ENCODE measurements at regions not wholly inside any gene's neighbourhood (a gene's known extent, or its start where the extent isn't known, plus 50 kb on each side); places are given as distances from the start of the nearest gene placed in this dataset.

DNA sequence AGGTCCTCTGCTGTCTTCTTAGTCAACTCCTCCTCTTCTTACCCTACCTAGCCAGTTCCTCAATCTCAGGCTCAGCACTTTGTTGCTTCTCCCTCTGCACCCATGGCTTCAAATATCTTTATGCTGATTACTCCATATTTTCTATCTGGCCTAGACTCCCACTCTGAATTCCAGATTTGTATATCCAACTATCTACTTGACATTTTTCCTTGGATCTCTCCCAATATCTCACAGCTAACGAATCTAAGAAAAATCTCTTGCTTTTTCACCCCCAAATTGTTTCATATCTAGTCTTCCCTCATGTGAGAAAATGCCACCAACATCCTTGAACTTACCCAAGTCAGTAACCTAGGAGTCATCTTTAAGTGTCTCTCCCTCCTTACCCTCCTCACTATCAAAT, 176.4 kb upstream of the ERCC4 start:
- DNase-seq: no peak

DNA sequence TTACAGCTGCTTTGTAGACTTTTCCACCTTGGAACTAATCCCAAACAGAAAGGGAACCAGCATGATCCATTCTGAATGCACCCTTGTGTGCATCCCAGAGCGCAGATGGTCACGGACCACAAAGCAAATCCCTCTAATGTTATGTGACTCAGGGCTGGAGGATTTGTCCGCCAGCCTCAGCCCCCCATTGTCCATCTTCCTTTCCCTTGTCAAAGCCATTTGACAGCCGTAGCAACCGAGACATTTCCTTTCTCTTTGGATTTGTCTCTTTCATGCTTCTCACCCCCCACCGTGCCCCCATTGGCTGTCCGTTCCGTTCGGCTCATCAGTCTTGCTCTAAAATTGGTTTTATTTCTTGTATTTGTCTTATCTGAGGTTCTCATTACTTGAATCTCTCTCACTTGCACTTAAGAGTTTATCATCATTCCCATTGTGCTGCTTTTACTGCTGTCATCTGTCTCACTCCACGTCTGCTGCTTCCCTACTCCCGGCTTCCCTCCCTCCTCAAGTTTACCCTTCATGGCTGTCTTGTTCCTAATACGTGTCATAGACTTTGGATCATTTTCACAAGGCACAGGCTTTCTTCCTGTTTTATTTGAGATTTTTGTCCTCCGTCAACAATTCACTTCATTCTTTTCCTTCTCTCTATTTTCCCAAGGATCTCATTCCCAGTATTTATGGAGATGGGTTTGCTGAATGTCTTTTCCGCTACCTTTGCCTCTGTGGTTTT, 163.4 kb upstream of the ERCC4 start:
- DNase-seq: no peak

DNA sequence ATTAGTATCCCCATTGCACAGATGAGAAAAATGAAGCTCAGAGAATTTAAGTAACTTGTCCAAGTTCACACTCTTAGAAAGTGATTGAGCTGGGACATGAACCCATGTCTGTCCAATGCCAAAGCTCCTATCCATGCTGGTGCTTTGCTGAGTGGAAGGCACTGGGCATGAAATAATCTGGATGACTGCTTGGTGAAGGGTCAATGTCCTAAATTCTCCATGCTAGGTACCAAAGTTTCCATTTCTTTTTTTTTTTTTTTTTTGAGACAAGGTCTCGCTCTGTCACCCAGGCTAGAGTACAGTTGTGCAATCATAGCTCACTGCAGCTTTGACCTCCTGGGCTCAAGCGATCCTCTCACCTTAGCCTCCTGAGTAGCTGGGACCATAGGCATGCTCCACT, 153.6 kb upstream of the ERCC4 start:
- DNase-seq: no peak

DNA sequence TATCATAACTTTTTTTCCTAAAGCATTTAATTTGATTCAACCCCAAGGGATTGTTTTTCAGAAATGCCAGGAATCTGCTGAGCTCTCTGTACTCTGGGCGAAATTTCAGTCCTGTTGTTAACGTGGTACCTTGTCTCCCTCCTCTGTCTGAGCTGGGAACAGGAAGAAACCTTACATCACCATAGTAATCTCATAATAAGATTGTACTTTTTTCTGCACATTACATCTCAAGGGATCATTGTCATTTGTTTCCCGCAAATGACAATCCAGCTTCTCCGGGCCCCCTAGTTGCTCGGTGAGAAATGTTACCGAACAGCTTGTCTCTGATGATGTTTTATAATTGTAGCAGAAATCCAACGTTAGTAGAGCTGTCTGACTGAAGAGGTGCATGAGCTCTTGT, 152.7 kb upstream of the ERCC4 start:
- DNase-seq: no peak

DNA sequence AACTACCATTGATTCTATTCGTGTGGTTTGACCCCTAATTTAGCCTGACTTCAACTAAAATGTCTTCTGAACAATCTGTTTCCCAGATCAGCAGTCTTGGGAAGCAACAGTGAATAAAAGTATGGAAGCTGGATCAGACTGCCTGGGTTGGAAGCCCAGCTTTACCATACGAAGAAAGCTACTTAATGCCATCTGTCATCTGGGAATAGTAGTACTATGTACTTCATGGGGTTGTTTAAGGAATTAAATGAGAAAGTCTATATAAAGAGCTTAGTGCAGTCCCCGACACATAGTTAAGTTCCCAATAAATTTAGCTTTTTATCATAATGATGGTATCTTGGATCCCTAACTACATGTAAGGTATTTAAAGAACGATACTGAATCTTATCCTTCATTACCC, 151.5 kb upstream of the ERCC4 start:
- DNase-seq: no peak

DNA sequence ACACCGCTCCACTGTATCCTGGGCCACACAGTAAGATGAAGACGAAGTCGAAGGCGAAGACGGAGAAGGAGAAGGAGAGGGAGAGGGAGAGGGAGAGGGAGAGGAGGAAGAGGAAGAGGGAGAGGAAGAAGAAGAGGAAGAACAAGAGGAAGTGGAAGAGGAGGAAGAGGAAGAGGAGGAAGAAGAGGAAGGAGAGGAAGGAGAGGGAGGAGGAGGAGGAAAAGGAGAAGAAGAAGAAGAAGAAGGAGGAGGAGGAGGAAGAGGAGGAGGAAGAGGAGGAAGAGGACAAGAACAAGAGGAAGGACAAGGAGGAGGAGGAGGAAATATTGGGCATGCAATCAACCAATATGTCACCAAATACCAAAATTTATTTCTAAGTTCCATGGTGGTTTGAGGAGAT, 149.5 kb upstream of the ERCC4 start:
- DNase-seq: no peak

DNA sequence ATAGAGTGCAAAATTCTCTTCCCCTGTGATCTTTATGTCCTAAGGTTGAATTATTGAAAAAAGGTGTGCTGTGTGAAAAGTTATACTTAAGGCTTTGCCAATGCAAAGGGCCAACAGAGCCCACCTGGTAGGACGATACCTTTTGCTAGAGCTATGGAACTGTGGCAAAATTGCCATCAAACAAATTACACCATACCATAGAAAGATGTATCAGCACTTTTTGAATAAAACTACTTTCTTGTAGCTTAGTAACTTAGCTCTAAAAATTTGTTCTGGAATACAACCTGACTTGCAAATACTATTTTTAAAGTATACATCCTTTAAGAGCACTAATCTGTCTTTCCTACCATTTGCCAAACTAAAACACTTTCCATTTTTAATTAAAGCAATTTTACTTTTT, 147.2 kb upstream of the ERCC4 start:
- no peak for DNase-seq

DNA sequence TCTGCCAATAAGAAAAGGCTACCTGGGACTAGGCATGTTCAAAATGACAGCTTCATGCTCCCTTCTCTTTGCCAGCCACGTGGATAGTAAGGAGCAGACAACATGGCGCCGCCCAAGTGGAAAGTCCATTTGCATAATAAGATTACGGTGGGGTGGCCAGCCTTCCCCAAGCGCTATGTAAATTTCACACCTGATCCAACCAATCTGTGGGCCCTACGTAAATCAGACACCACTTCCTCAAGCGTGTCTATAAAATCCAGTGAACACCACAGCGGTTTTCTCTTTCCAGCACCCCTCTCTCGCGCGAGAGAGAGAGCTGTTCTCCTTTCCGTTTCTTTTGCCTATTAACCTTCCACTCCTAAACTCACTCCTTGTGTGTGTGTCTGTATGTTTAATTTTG, 140.3 kb upstream of the ERCC4 start:
- DNase-seq: no peak

DNA sequence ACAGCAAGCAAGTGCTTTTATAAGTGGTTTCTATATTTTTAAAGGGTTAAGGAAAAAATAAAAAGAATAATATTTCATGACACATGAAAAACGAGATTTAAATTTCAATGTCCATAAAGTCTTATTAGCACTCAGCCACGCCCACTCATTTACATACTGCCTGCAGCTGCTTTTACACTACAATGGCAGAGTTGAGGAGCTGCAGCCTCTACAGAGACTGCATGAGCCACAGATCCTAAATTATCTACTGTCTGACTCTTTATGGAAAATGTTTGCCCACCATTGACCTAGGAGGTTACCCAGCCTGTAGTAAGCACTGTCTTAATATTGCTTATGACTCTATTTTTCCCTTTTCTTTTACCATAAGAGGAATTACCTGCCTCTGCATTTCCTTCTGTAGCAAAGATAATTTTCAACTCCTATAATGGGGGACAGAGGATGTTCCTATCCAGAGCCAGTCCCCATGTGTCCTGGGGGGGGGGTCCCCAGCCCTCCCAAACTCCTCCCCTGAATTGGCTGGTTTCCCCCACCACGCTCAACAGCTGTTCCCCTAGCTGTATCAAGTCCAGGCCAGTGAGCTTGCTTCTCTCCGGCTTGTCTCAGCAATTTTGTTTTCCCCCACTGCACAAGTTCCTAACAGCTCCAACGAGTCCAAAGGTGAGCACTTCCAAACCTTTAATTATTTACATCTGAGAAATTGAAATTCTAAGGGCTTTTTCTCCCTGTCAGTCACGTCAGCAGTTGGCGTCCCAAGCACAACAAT, 139.4 kb upstream of the ERCC4 start:
- DNase-seq: no peak

DNA sequence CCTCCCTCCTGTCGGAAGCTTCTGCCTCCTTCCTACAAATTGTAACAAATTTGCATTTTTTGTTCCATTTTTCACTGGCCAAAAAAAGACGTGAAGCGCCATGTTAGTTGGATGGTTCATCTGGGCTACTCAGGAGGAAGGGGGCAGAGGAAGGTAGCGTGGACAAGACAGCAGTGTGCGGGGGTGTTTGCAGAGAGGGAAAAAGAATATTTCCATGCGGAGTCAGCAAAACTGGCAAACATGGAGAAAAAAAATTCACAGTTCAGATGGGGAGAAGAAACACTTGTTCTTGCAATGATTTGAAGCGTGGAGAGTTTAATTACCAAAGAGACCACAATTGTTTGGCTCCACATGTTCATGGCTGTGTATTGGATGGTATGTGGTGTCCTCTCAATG, 138.8 kb upstream of the ERCC4 start:
- no peak for DNase-seq

DNA sequence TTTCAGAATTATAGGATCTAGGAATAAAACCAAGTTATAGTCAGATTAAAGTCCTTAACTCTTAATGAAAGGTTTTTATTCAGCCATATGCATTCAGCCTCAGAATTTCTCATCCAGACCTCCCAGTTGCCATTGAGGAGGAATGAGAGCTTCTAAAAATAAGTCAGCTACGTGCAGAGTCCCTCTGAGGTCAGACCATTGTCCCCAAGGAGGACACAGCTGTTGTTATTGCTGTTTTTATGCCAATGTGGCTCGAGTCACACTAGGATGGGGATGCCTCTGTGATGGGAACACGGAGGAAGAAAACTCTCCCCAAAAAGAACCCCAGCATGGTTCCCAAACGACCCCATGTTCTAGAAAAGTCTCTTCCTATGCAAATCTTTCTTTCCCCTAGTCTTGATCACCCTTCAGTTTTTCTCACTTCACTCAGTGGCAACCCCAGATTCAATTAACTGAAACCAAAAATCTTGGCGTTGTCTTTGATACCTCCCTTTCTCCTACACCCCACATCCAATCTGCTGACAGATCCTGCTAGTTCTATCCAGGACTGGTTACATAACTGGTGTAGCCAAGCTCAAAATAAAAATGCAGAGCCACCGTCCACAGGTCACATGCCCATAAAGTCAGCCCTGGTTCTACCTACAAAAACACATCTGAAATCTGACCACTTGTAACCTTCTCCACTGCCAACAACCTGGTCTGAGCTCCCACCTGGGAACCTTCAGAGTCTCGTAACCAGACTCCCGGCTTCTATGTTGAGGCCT, 138.2 kb upstream of the ERCC4 start:
- DNase-seq: no peak

DNA sequence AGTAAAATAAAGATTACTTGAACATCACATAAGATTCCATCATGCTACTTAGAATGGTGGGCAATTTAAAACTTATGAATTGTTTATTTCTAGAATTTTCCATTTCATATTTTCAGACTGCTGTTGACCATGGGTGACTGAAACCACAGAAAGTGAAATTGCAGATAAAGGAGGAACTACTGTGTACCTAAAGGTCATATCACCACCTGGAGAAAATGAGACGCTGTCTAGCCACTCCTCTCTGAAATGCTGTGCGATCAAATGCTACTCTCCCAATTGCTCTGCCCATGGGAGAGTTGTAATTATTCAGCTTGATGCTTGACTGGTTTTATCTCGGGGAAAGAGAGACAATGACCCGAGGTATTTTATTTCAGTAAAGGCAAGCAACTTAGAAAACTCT, 128.9 kb upstream of the ERCC4 start:
- no peak for DNase-seq

DNA sequence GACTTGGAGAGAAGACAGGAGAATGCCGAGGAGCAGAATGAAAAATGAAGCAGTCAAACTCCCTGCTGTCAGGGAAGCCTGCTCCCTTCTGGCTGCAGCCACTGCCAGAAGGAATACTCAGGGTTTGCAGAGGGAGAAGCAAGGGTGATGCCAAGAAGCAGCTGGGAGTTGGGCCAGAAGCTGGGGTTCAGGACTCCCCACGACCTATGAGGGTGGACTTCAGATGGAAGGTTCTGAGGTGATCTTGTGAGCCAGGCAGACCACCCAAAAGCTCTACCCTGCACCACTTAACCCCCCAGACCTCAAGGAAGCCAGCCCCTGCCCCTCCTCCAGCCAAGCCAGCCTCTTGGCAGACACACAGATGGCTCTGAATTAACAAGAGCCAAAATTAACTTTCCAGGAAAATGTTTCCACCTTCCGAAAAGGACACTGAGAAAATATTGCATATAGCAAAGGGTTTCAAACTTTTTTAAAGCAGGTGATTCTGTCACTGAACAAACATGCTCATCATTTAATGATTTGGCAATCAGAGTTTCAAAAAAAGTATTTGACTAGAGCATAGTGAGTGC, 126.0 kb upstream of the ERCC4 start:
- DNase-seq: no peak

DNA sequence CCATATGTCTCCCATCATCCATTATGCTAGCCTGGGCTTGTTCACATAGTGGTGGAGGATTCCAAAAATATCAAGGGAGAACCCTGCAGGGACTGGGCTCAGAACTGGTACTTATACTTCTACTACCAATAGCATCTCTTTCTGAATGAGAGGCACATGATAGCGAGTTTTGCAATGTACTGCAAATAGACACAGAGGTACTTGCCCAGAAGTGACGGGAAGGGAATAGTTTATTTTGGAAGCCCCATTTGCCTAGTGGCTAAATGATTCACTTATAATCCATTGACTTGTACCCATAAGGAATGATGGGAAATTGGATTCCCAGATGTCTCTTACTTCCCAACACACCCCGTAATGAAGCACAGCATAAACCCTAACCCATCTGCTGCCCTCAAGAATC, 124.8 kb upstream of the ERCC4 start:
- no peak for DNase-seq

DNA sequence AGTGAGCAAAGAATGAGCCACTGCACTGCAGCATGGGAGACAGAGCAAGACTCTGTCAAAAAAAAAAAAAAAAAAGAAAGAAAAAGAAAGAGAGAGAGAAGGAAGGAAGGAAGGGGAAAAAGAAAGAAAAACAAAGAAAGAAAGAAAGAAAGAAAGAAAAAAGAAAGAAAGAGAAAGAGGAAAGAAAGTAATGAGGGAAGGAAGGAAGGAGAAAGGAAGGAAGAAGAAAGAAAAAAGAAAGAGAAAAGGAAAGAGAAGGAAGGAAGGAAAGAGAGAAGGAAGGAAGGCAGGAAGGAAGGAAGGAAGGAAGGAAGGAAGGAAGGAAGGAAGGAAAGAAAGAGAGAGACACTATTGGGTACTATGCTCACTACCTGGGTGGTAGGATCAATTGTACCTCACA, 122.2 kb upstream of the ERCC4 start:
- no peak for DNase-seq

DNA sequence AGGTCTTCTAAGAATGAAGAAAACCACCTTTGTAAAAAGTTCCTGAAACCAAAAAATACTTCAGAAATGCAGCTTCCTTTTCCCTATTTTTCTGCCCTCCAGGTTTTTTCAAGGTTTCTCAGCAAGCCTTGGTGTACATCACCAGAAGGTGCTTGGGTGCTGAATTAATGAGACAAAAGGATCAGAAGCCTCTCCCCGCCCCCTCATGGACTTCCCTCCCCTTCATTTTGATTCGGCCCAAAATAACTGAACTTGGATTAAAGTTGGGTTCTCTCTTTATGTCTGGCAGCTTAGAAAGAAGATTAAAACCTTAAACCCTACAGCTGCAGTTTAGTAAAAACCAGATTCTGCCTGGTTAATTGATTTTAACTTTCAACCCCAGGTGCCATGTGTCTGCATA, 121.7 kb upstream of the ERCC4 start:
- no peak for DNase-seq

DNA sequence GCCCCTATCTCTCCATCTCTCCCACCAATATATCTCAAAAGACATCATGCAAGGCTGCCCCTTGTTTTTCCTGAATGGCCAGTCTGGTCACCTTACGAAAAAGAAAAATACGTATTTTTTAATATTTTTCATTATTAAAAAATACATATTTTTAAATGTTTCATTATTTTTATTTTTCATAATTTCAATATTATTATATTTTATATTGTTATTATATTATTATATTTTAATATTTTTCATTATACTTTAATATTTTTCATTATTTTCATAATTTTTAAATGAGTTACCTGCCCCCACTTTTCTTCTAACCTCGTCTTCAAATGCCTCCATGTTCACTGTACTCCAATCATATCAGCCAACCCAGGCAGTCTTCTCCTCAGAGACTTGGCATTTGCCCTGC, 116.0 kb upstream of the ERCC4 start:
- no peak for DNase-seq

DNA sequence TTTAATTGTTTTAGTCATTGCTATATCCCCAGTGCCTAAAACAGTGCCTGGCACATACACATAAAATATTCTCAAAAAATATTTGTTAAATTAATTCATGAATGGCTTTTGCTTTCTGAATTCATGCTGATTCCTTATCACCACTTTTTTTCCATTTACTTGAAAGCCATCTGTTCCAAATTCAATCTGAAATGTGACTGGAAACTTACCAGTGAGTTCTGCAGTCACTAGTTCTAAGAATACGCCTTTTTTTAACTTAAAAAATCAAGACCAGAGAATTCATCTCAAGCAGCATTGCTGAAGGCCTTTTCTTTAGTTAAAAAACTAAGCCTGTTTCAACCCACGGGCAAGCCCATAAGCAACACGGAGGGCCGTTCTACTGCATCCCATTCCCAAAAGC, 114.0 kb upstream of the ERCC4 start:
- no peak for DNase-seq

DNA sequence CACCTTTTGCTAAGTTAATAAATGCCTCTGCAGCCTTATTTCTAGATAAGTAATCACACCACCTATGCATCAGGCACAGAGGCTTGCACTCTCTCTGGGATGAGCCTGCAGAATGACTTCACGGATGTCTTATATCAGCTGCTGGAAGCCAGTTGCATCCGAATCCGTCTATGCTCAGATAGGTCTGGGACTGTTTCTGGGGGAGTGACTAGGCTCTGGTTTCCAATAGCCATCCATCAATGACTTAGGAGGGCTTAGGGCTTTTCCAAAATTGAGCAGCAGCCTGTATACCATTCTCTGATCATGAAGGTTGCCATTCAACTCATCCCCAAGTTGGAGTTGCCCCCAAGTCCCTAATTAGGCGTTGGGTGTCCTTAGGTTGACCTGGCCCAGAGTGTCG, 113.3 kb upstream of the ERCC4 start:
- DNase-seq: no peak

DNA sequence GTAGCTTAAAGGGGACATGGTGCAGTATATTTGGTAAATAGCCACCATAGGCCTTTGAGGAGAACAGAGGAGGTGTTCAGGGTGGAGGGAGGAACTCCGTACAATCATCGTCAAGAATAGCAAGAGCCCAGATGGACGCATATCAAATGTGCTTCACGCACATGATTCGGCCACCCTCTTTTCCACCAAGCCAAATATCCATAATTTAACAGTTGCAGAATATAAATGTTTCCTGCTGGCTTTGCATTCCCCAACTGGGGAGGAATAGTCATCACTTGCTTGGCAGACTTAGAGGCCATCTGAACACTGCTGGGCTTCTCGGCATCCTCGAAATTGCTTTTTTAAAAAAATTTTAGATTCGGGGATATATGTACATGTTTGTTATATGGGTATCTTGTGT, 111.9 kb upstream of the ERCC4 start:
- no peak for DNase-seq

DNA sequence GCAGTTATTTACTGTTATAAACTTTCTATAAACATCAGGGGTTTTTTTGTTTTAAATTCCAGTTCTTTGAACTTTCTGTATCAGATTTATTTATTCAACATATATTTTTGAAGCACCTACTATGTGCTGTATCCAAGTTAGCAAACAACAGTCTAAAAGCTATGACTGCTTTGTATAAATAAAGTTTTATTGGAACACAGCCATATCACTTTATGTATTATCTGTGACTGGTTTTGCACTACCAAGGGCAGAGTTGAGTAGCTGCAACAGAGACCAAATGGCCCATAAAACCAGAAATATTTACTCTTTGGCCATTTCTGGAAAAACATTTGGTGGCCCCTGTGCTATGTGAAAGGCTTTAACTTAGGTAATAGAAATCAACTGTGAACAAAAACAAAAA, 110.2 kb upstream of the ERCC4 start:
- DNase-seq: no peak

DNA sequence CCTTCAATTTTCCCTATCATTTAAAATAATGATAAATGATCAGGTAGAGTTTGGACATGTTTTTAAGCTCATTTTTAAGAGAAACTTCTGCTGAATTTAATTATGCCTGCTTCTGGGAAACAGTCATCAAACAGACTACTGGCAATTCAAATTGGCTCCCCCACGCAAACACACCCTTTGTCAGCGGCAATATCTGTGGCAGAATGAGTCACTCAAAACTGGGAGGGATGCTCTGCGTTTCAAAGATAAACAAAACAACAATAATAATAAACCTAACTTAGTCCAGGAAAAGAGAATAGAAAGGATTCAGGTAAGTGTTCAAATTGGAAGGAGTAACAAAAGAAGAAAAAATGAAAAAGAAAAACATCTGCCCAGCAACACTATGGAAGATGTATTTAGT, 108.1 kb upstream of the ERCC4 start:
- DNase-seq: no peak

DNA sequence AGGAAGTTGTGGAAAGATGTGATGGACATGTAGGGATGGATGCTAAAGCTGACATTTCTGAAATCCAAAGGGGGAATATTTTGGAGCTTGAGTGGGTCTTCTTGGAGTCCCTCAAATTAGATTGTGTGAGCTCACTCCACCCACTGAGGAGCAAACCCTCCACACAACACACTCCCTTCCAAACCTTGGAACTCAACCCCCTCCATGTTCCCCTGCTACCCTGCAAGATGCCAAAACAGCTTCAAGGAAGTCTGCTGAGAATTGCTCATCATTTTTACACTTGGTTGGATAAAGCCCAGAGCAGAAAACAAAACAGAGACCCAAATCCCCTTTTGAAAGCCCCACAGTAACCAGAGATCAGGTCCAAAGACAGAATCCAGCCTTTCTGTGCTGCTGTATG, 103.3 kb upstream of the ERCC4 start:
- DNase-seq: no peak

DNA sequence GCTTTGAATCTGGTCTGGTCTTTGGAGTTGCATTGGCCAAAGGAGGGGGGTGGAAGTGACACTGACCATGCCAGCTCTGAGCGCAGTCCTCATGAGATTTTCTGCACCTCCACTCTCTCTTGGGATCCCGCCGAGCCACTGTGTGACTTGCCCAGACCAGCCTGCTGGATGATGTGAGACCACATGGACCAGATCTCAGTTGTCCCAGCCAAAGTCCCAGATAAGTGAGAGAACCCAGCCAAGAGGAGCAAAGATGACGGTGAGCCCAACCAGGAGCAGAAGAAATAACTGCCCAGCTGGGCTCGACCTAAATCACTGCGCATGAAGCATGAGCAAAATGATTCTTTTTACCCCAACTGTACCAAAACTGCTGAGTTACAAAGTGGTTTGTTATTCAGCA, 96.5 kb upstream of the ERCC4 start:
- no peak for DNase-seq
